Mucosa of stomach (tissue), 1 donor: ENCODE measurements at regions not wholly inside any gene's neighbourhood (a gene's known extent, or its start where the extent isn't known, plus 50 kb on each side); places are given as distances from the start of the nearest gene placed in this dataset.

Source experiments
- H3K27me3 ChIP-seq: one replicate; pipeline ENCODE4 v1.7.0; 2013; ENCODE audit warnings: mild to moderate bottlenecking, low read length; ENCODE audit not compliant: control insufficient read depth, insufficient read depth
- H3K36me3 ChIP-seq: one replicate; pipeline ENCODE4 v1.7.0; 2013; ENCODE audit warnings: low read length; ENCODE audit not compliant: control insufficient read depth, insufficient read depth
- H3K4me1 ChIP-seq: one replicate; pipeline ENCODE4 v1.7.0; 2013; ENCODE audit warnings: mild to moderate bottlenecking, low read length; ENCODE audit not compliant: control insufficient read depth, insufficient read depth
- H3K4me3 ChIP-seq: one replicate; pipeline ENCODE4 v1.7.0; 2013; ENCODE audit warnings: low read length
- H3K9ac ChIP-seq: one replicate; pipeline ENCODE4 v1.7.0; 2013; ENCODE audit warnings: mild to moderate bottlenecking, low read length, moderate library complexity
- H3K9me3 ChIP-seq: one replicate; pipeline ENCODE4 v1.7.0; 2013; ENCODE audit warnings: mild to moderate bottlenecking, low read length, moderate library complexity; ENCODE audit not compliant: control insufficient read depth
- donor health status: Pancreatic carcinoma.

- H3K4me3 ChIP-seq = no peak overlapping the region
- H3K9me3 ChIP-seq = no peaks in the 10 kb centered on the region
- no peak overlapping the region for H3K9ac ChIP-seq
- no peaks in the 10 kb centered on the region for H3K27me3 ChIP-seq
- H3K36me3 ChIP-seq = no peaks in the 10 kb centered on the region
- no peaks in the 10 kb centered on the region for H3K4me1 ChIP-seq
Observed at GRCh38 chr4:175927121-175927520, 115.1 kb upstream of the GPM6A start.

GRCh38 chr4:175929441-175929840, 117.4 kb upstream of the GPM6A start:
- Histone ChIP-seq H3K27me3 (no peaks in the 10 kb centered on the region), H3K4me1 (no peaks in the 10 kb centered on the region), H3K9ac (no peak overlapping the region), H3K36me3 (no peaks in the 10 kb centered on the region), H3K4me3 (no peak overlapping the region), H3K9me3 (no peaks in the 10 kb centered on the region)

DNA sequence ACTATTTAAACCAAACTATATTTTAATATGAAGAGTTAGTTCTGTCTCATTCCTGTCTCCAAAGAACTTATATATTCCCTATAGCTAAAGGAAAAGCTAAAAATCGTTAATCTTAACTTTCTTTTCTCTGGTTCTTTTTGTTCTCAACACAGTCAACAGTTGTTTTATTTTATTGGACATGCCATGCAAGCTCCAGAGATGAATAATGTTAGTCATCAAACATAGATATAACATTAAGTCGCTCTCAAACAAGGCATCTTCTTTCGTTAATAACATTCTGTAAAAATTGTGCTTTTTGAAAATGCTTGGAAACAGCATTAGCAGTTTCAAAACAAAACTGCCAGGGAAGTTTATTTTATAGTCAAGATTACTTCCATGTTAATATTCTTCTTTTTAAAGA, 117.9 kb upstream of the GPM6A start:
- Histone ChIP-seq H3K4me3 (no peak overlapping the region), H3K36me3 (no peaks in the 10 kb centered on the region), H3K4me1 (peaks cover under 1% of the 10 kb centered on the region), H3K27me3 (no peaks in the 10 kb centered on the region), H3K9me3 (no peaks in the 10 kb centered on the region), H3K9ac (no peak overlapping the region)

- no peaks in the 10 kb centered on the region for H3K36me3 ChIP-seq
- H3K4me1 ChIP-seq = peaks cover 4% of the 10 kb centered on the region
- H3K4me3 ChIP-seq = no peak overlapping the region
- H3K9me3 ChIP-seq = no peaks in the 10 kb centered on the region
- no peak overlapping the region for H3K9ac ChIP-seq
- H3K27me3 ChIP-seq = no peaks in the 10 kb centered on the region
Observed at GRCh38 chr4:175930471-175930870, 118.4 kb upstream of the GPM6A start.

- H3K9me3 ChIP-seq = no peaks in the 10 kb centered on the region
- no peaks in the 10 kb centered on the region for H3K36me3 ChIP-seq
- H3K9ac ChIP-seq = no peak overlapping the region
- peaks cover 4% of the 10 kb centered on the region for H3K4me1 ChIP-seq
- no peaks in the 10 kb centered on the region for H3K27me3 ChIP-seq
- no peak overlapping the region for H3K4me3 ChIP-seq
Observed at GRCh38 chr4:175932116-175932515, 120.1 kb upstream of the GPM6A start.

GRCh38 chr4:175934506-175934905, 122.4 kb upstream of the GPM6A start:
- H3K27me3 ChIP-seq = no peaks in the 10 kb centered on the region
- H3K36me3 ChIP-seq = no peaks in the 10 kb centered on the region
- no peak overlapping the region for H3K9ac ChIP-seq
- H3K9me3 ChIP-seq = no peaks in the 10 kb centered on the region
- H3K4me1 ChIP-seq = peaks cover 4% of the 10 kb centered on the region
- H3K4me3 ChIP-seq = no peak overlapping the region

DNA sequence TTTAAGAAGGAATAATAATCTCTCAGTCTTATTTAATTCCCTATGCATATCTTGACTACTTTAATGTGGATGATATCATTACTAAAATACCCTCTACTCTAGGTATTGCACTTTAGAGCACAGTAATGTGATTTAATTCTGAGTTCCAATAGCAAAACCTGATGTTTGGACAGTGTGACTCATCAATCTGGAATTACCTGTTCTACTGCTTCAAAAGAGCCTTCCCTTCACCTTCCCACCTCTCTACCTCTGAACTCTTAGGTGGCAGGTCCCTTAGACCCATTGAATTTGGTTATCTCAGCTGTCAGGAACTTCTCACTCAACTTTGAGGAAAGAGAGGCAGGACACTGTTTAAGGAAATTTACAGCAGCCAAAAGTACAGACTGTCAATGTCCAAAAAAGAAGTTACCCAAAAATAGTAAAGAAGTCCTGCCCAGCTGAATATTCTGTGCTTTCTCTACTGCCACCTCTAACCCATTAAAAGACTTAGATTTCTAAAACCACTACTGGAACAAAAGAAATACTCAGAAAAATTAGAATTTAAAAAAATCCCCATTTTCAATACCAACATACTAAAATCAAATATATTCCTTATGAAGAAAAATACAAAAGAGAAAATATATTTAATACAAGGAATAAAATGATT, 123.1 kb upstream of the GPM6A start:
- H3K9me3 ChIP-seq = no peaks in the 10 kb centered on the region
- no peaks in the 10 kb centered on the region for H3K27me3 ChIP-seq
- no peak overlapping the region for H3K9ac ChIP-seq
- peaks cover 4% of the 10 kb centered on the region for H3K4me1 ChIP-seq
- no peak overlapping the region for H3K4me3 ChIP-seq
- no peaks in the 10 kb centered on the region for H3K36me3 ChIP-seq

- no peak overlapping the region for H3K4me3 ChIP-seq
- no peaks in the 10 kb centered on the region for H3K27me3 ChIP-seq
- H3K4me1 ChIP-seq = no peaks in the 10 kb centered on the region
- H3K9ac ChIP-seq = no peak overlapping the region
- H3K9me3 ChIP-seq = no peaks in the 10 kb centered on the region
- no peaks in the 10 kb centered on the region for H3K36me3 ChIP-seq
Observed at GRCh38 chr4:175944126-175944910, 121.3 kb upstream of the WDR17 start.

DNA sequence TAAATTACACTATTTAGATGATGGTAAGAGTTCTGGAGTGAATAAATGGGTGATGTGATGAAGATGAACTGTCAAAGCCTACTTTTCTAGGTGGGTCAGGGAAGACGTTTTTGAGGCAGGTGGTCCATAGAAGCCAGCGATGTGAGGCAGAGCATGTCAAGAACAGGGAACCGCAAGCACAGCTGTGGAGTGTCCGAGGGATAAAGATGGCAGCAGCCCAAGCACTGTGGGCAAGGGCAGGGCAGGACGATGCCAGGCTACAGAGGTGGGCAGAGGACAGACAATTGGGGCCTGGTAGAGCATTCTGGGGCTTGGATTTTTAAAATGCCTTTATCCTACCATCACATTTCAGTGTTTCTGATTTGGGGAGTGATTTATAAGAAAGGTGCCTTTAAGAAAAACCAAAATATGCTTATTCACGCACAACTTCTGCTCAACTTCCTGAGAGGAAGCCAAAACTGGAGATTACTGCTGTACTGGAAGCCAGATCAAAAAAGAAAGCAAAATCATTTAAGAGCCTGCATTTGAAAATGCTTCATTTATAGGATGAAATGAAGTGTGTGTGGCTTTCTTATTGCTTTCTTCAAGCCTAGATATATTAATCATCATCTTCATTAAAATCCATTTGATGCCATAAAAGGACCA, 119.0 kb upstream of the WDR17 start:
- Histone ChIP-seq H3K9me3 (no peaks in the 10 kb centered on the region), H3K4me1 (peaks cover 5% of the 10 kb centered on the region), H3K4me3 (no peak overlapping the region), H3K36me3 (no peaks in the 10 kb centered on the region), H3K27me3 (no peaks in the 10 kb centered on the region), H3K9ac (no peak overlapping the region)

GRCh38 chr4:175947117-175947722, 118.4 kb upstream of the WDR17 start:
- Histone ChIP-seq H3K9me3 (no peaks in the 10 kb centered on the region), H3K4me3 (no peak overlapping the region), H3K4me1 (peaks cover 5% of the 10 kb centered on the region), H3K27me3 (no peaks in the 10 kb centered on the region), H3K9ac (no peak overlapping the region), H3K36me3 (no peaks in the 10 kb centered on the region)

- peaks cover 12% of the 10 kb centered on the region for H3K4me1 ChIP-seq
- H3K9ac ChIP-seq = no peak overlapping the region
- no peak overlapping the region for H3K4me3 ChIP-seq
- no peaks in the 10 kb centered on the region for H3K9me3 ChIP-seq
- H3K27me3 ChIP-seq = no peaks in the 10 kb centered on the region
- H3K36me3 ChIP-seq = no peaks in the 10 kb centered on the region
Observed at GRCh38 chr4:175951794-175952193, 113.8 kb upstream of the WDR17 start.

DNA sequence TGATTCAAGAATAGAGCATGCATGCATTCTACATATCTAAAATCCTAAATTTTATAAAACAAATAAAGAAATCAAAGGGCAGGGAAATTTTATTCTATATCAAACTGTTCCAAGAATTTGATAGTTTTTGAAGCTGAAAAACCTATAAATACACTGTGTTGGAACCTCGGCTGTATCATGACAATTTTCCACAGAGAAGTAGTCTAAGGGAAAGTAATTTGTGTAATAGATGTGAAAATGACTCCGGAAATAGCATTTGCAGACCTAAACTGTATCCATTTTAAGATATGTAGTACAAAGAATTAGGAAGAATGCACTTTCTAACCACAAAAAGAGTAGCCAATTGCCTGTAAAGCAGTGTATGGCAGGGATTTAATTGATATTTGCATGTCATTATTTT, 112.5 kb upstream of the WDR17 start:
- Histone ChIP-seq H3K4me1 (peaks cover 12% of the 10 kb centered on the region), H3K9ac (no peak overlapping the region), H3K9me3 (no peaks in the 10 kb centered on the region), H3K4me3 (no peak overlapping the region), H3K36me3 (no peaks in the 10 kb centered on the region), H3K27me3 (no peaks in the 10 kb centered on the region)
